C4-2B (cell line): ENCODE measurements at regions not wholly inside any gene's neighbourhood (a gene's known extent, or its start where the extent isn't known, plus 50 kb on each side); places are given as distances from the start of the nearest gene placed in this dataset.
A peak's percentile ranks its signal among the peaks of the same experiment; 100 is the strongest.

Experiments used
- H3K27ac ChIP-seq: fragments of 450-650 bp; 2 replicates; pipeline ENCODE4 v1.5.1; 2017
- ZFX ChIP-seq: fragments of 450-650 bp; IDR thresholded peaks from 2 replicates; pipeline ENCODE4 v1.6.1; 2017
- TF ChIP-seq, protein P1 (sequence below): fragments of 450-650 bp; conservative IDR thresholded peaks from 2 replicates; pipeline ENCODE4 v1.5.1; 2017; ENCODE audit warnings: mild to moderate bottlenecking

DNA sequence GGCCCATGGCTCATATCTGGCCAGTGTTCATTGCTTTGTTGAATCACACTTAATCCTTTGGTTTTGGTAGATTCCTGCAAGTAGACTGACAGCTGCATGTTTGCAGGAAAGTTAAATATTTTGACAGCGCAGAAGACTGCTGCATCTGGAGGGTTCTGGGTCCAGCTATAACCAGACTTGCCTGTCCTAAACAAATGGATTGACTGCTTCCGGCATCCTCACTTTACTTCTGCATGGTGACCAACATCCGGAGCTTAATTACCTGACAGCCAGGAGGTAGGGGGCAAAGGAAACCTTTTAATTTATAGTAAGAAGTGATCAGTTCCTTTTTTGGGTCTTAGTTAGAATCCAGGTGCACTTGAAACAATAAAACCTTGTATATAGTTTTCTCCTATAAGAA, 263.3 kb downstream of the SNX10 start:
- no peak overlapping the region for H3K27ac ChIP-seq
- TF ChIP-seq, protein P1, sequence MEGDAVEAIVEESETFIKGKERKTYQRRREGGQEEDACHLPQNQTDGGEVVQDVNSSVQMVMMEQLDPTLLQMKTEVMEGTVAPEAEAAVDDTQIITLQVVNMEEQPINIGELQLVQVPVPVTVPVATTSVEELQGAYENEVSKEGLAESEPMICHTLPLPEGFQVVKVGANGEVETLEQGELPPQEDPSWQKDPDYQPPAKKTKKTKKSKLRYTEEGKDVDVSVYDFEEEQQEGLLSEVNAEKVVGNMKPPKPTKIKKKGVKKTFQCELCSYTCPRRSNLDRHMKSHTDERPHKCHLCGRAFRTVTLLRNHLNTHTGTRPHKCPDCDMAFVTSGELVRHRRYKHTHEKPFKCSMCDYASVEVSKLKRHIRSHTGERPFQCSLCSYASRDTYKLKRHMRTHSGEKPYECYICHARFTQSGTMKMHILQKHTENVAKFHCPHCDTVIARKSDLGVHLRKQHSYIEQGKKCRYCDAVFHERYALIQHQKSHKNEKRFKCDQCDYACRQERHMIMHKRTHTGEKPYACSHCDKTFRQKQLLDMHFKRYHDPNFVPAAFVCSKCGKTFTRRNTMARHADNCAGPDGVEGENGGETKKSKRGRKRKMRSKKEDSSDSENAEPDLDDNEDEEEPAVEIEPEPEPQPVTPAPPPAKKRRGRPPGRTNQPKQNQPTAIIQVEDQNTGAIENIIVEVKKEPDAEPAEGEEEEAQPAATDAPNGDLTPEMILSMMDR, result no peak

DNA sequence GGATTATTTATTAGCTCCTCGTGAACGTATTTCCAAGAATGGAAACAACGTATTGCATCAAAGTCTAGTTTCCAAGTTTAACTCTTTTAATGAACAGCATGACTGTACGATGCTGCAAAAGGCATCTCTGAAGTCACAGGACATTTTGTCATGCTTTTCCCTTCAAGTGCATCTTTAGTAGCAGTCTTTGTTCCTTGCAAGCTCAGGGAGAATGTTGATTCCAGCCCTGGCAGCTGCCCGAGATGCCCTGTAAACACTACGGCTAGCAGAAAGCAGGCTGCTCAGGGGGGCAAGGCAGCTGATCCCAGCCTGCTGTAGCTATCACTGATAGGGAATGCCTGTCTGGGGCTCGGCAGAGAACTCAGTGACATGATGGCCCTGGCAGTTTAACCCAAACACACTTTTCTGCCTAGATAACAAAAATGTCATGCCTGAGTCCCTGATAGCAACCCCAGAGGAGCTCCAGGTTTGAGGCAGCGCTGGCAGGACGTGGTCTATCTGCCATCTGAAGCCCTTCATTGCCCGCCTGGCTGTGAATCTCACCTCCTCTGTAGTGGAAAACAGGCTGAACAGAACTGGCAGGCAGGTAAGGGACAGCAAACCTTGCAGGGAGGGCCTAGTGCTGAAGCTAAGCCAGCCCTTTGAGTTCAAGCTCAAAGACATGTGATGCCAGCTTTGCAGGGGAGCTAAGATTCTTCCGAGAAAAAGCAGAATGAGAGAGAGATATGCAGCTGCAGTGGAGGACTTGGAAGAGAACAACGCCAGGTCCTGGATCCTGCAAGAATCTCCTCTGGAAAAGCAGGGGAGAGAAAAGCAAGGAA, 264.6 kb downstream of the SNX10 start:
- TF ChIP-seq, protein P1, result no peak
- no peak for TF ChIP-seq ZFX
- H3K27ac ChIP-seq, result no peak overlapping the region

DNA sequence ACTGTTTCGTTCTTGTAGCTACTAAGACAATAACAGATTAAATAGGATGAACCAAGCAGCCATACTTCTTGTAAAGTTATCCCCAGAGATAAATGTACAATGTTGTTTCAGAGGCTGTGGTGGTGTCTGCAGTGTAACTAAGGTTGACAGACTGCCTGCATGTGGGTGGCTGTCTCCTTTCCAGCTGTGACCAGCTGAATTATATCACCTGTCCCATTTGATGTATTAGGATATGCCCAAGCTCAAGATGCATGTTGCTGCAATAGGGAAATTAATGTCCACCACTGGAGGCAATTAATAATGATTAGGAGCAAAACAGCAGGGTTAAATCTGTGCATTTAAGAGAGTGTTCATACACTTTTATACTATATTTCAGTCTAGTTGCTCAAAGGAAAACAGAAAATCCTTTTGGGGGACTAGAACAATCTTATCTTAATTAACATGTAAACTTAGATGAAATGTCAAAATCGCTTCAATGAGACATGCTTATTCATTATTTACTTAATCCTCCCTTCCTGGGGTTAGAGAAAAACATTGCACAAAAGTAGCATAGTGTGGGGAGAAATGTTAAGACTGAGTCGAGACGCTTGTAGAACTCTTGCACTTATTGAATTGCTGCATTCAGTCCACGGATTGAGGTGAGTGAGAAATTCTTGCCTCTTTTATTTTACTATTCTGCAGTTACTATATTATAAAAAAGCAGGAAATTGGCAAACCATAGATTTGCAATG, 269.0 kb downstream of the SNX10 start:
- no peak overlapping the region for H3K27ac ChIP-seq
- TF ChIP-seq, protein P1, result no peak
- no peak for TF ChIP-seq ZFX

DNA sequence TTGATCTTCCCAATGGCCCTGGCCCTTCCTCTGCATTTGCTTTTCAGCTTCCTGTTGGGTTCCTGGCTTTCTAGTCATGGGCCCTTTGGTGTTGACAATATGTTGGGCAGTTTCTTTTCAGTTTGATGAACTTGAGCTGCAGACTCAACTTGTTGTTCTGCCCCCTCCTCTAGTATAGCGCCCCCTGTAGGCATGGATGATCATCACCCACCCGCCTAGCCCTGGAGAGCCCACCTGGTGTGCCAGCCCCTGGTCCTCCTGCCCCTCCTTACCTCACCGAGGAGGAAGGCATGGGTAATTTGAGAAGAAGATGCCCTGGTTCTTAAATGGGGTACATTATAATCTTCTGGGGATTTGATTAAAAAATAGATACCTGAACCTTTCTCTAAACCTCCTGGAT, 271.2 kb downstream of the SNX10 start:
- no peak for TF ChIP-seq ZFX
- TF ChIP-seq, protein P1, result peak; percentile 17
- H3K27ac ChIP-seq, result no peak overlapping the region

DNA sequence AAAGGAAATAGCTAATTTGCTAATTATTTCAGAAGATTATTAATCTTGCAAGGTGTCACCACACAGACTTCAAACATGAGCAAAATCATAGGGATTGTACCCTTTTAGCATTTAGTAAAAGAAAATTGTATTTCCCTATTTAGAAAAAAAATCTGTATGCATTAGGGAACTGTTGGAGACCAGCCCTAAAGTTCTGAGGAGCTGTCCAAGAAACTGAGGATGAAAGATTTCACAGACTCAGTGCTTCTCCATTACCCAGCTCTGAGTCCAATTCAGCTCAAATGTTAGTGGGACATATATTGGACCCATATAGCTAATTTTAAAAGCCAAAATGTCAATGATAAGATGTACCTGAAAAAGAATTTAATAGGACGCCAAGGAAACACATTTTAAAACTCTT, 271.7 kb downstream of the SNX10 start:
- no peak for TF ChIP-seq ZFX
- TF ChIP-seq, protein P1, result no peak

DNA sequence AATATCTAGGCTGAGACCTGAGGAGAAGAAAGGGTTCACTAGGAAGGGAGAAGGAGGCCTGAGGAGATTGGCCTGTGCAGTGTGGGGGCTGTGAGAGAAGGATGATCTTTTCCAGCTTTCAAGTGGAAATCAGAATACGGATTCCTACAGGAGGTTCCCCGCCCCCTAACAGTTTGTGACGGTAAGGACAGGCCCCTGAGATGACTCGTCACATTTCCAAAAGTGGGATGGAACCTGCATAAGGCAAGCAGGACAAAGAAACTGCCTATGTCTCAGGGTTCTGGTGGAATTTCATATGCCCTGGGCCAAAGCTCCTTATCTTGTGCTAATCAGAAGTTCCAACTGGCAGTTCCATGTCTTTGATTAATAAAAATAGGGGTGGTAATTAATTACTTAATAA, 275.6 kb downstream of the SNX10 start:
- no peak overlapping the region for H3K27ac ChIP-seq
- TF ChIP-seq, protein P1, result no peak
- no peak for TF ChIP-seq ZFX

More for the DNA sequence above, 271.7 kb downstream of the SNX10 start:
- H3K27ac ChIP-seq, result no peak overlapping the region

DNA sequence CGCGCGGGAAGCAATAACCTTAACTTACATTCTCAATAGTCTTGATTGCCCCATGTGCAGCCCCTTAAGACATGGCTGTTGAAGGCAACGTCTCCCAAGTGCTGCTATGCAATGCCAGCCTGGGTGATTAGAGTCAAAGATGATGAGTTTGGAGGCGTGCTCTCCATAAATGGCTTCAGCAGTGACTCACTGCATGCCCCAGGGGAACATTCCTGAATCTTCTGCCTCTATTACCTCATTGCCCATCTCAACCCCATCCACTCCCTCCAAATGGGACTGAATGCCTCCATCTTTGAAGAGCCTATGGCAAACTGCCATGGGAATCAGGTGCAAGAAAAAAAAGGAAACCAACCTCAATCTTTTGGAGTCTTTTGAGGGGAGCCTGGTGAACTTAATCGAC, 282.8 kb downstream of the SNX10 start:
- TF ChIP-seq ZFX, result no peak
- TF ChIP-seq, protein P1, result no peak
- no peak overlapping the region for H3K27ac ChIP-seq
